Lung (tissue), 11 donors: ENCODE measurements at regions not wholly inside any gene's neighbourhood (a gene's known extent, or its start where the extent isn't known, plus 50 kb on each side); places are given as distances from the start of the nearest gene placed in this dataset.

Source experiments
- ATAC-seq: fragments of 200-7000 bp; cut with Tn5 transposase; one replicate; pipeline ENCODE4 v1.9.1; 2020; ENCODE audit warnings: moderate number of reproducible peaks; ENCODE audit not compliant: insufficient read depth, low FRiP score
- DNase-seq, 3 donors: peaks; one replicate each; pipeline ENCODE4 v3.0.0-alpha.2; 2013 to 2017
- H3K27ac ChIP-seq, 2 donors: one replicate each; pipeline ENCODE4 v1.5.1; 2013; ENCODE audit warnings: mild to moderate bottlenecking in 2 of 2, moderate library complexity in 2 of 2, control low read depth in 1 of 2, inconsistent platforms in 1 of 2, low read depth in 1 of 2, low read length in 1 of 2
- H3K27me3 ChIP-seq, 3 donors: one replicate each; pipeline ENCODE4 v1.5.1; 2013; ENCODE audit warnings: low read length in 2 of 3; ENCODE audit not compliant: control insufficient read depth in 3 of 3, insufficient read depth in 3 of 3
- H3K36me3 ChIP-seq, 4 donors: one replicate each; pipeline ENCODE4 v1.5.1; 2013; ENCODE audit warnings: low read length in 4 of 4, mild to moderate bottlenecking in 1 of 4, moderate library complexity in 1 of 4; ENCODE audit not compliant: control insufficient read depth in 4 of 4, insufficient read depth in 4 of 4
- H3K4me1 ChIP-seq, 5 donors: one replicate each; pipeline ENCODE4 v1.5.1; 2013; ENCODE audit warnings: low read length in 5 of 5, mild to moderate bottlenecking in 2 of 5, moderate library complexity in 1 of 5; ENCODE audit not compliant: control insufficient read depth in 5 of 5, insufficient read depth in 5 of 5
- H3K4me3 ChIP-seq: one replicate; pipeline ENCODE4 v1.5.1; 2013; ENCODE audit warnings: mild to moderate bottlenecking, control low read depth, moderate library complexity
- H3K9ac ChIP-seq, 2 donors: one replicate each; pipeline ENCODE4 v1.5.1; 2013; ENCODE audit warnings: low read length in 2 of 2, control low read depth in 1 of 2; ENCODE audit not compliant: insufficient read depth in 1 of 2
- H3K9me3 ChIP-seq, 4 donors: one replicate each; pipeline ENCODE4 v1.5.1; 2013; ENCODE audit warnings: low read length in 3 of 4, mild to moderate bottlenecking in 1 of 4, moderate library complexity in 1 of 4; ENCODE audit not compliant: control insufficient read depth in 4 of 4, insufficient read depth in 3 of 4
- CTCF ChIP-seq: IDR thresholded peaks from 2 replicates; pipeline ENCODE4 v1.5.1; 2012; ENCODE audit warnings: mild to moderate bottlenecking; ENCODE audit errors: control extremely low read depth, extremely low read depth
- WGBS, 2 donors: extraction: QIAGEN DNeasy Blood & Tissue Kit; methylation state at CpG; one replicate each; pipeline ENCODE4 v1.1.7; 2013; 5-methylcytosine and 5-hydroxymethylcytosine counted together
- donor health status: control.
- donor health status: control.
- donor health status: Bipolar disorder and iron deficiency.
- donor health status: healthy.
- donor health status: DM: yes; HTN: yes; CAD: no.

- DNase-seq (no peak), ATAC-seq (no peak)
- peaks cover 0 to 4% (median 0%) of the 10 kb centered on the region in 4 donors for H3K9me3 ChIP-seq
- no peak overlapping the region for H3K9ac ChIP-seq
- no peaks in the 10 kb centered on the region for H3K27me3 ChIP-seq
- no peaks in the 10 kb centered on the region for H3K4me1 ChIP-seq
- H3K27ac ChIP-seq, result no peak overlapping the region
- no peak overlapping the region for H3K4me3 ChIP-seq
- TF ChIP-seq CTCF, result no peak
- 63 to 69% methylated on average over 3 of the region's 3 CpGs for WGBS, 2 donors
- H3K36me3 ChIP-seq, result no peaks in the 10 kb centered on the region
Measured at GRCh38 chr7:51455513-51455912, 138.9 kb upstream of the COBL start.

GRCh38 chr7:51455086-51455485 lies 138.5 kb upstream of the COBL start:
- H3K27ac ChIP-seq, result no peak overlapping the region
- WGBS, 2 donors, result 69 to 72% methylated on average over 3 of the region's 3 CpGs
- H3K4me1 ChIP-seq, result no peaks in the 10 kb centered on the region
- H3K27me3 ChIP-seq, result no peaks in the 10 kb centered on the region
- no peak for TF ChIP-seq CTCF
- DNase-seq (no peak), ATAC-seq (no peak)
- no peak overlapping the region for H3K4me3 ChIP-seq
- no peak overlapping the region for H3K9ac ChIP-seq
- H3K36me3 ChIP-seq, result no peaks in the 10 kb centered on the region
- H3K9me3 ChIP-seq, result peaks cover 0 to 4% (median 0%) of the 10 kb centered on the region in 4 donors

- no peak overlapping the region for H3K9ac ChIP-seq
- no peaks in the 10 kb centered on the region for H3K27me3 ChIP-seq
- ATAC-seq (no peak), DNase-seq (peak in 2 of 3 donors; percentile 31 to 49)
- no peaks in the 10 kb centered on the region for H3K4me1 ChIP-seq
- H3K36me3 ChIP-seq, result no peaks in the 10 kb centered on the region
- 84 to 85% methylated on average over 1 of the region's 1 CpG for WGBS, 2 donors
- H3K4me3 ChIP-seq, result no peak overlapping the region
- no peak overlapping the region for H3K27ac ChIP-seq
- H3K9me3 ChIP-seq, result peaks cover 0 to 4% (median 0%) of the 10 kb centered on the region in 4 donors
- no peak for TF ChIP-seq CTCF
Measured at GRCh38 chr7:51452694-51453093, 136.1 kb upstream of the COBL start.
